ENCODE measurements at regions not wholly inside any gene's neighbourhood (a gene's known extent, or its start where the extent isn't known, plus 50 kb on each side); places are given as distances from the start of the nearest gene placed in this dataset.
"Not testable (repeated sequence)": the region's sequence is repeated elsewhere in the genome, so short reads cannot be mapped to it uniquely, and the experiment has no call there.

DNA sequence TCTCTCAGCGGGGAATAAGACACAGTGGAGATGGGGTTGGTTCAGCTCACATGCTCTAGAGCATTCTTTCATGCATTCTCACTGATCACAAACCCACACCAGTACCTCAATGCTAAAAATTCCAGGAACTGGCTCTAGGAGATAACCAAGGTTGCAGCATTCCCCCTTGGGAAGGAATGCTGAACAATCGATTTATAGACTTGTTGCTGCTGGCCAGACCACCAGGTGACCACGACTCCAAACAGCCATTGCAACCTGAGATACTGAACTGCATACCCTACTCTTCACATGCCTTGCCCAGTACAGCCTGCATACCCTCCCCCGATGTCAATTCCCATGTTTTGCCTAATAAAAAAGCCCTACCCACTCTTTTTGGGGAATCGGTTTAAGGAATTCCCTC lies 75.1 kb upstream of the GPRC5B start:
- Mint-ChIP-seq H3K4me1 (ENCODE audit: low read depth, unreplicated experiment) (no peaks in the 10 kb centered on the region), H3K27me3 (ENCODE audit: unreplicated experiment) (peaks cover 3% of the 10 kb centered on the region), H3K9me3 (ENCODE audit: unreplicated experiment) (no peaks in the 10 kb centered on the region), H3K4me3 (ENCODE audit: unreplicated experiment) (no peak overlapping the region), H3K36me3 (ENCODE audit: unreplicated experiment) (no peaks in the 10 kb centered on the region), H3K27ac (ENCODE audit: unreplicated experiment) (no peak overlapping the region)
- DNase-seq: no peak
- TF ChIP-seq, protein P1, sequence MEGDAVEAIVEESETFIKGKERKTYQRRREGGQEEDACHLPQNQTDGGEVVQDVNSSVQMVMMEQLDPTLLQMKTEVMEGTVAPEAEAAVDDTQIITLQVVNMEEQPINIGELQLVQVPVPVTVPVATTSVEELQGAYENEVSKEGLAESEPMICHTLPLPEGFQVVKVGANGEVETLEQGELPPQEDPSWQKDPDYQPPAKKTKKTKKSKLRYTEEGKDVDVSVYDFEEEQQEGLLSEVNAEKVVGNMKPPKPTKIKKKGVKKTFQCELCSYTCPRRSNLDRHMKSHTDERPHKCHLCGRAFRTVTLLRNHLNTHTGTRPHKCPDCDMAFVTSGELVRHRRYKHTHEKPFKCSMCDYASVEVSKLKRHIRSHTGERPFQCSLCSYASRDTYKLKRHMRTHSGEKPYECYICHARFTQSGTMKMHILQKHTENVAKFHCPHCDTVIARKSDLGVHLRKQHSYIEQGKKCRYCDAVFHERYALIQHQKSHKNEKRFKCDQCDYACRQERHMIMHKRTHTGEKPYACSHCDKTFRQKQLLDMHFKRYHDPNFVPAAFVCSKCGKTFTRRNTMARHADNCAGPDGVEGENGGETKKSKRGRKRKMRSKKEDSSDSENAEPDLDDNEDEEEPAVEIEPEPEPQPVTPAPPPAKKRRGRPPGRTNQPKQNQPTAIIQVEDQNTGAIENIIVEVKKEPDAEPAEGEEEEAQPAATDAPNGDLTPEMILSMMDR (IDR thresholded peaks at IDR 0.05; ENCODE audit: partially characterized antibody, unreplicated experiment): no peak

GRCh38 chr16:19955896-19956295 lies 71.2 kb upstream of the GPRC5B start:
- not testable (repeated sequence) for H3K27ac Mint-ChIP-seq (ENCODE audit: unreplicated experiment); H3K4me1 Mint-ChIP-seq (ENCODE audit: low read depth, unreplicated experiment); H3K9me3 Mint-ChIP-seq (ENCODE audit: unreplicated experiment); DNase-seq; H3K36me3 Mint-ChIP-seq (ENCODE audit: unreplicated experiment); H3K27me3 Mint-ChIP-seq (ENCODE audit: unreplicated experiment); H3K4me3 Mint-ChIP-seq (ENCODE audit: unreplicated experiment)

- H3K27me3 Mint-ChIP-seq (ENCODE audit: unreplicated experiment); H3K27ac Mint-ChIP-seq (ENCODE audit: unreplicated experiment); H3K4me1 Mint-ChIP-seq (ENCODE audit: low read depth, unreplicated experiment); H3K4me3 Mint-ChIP-seq (ENCODE audit: unreplicated experiment); H3K9me3 Mint-ChIP-seq (ENCODE audit: unreplicated experiment); H3K36me3 Mint-ChIP-seq (ENCODE audit: unreplicated experiment); DNase-seq: not testable (repeated sequence)
Measured at GRCh38 chr16:19955084-19955483, 70.4 kb upstream of the GPRC5B start.

DNA sequence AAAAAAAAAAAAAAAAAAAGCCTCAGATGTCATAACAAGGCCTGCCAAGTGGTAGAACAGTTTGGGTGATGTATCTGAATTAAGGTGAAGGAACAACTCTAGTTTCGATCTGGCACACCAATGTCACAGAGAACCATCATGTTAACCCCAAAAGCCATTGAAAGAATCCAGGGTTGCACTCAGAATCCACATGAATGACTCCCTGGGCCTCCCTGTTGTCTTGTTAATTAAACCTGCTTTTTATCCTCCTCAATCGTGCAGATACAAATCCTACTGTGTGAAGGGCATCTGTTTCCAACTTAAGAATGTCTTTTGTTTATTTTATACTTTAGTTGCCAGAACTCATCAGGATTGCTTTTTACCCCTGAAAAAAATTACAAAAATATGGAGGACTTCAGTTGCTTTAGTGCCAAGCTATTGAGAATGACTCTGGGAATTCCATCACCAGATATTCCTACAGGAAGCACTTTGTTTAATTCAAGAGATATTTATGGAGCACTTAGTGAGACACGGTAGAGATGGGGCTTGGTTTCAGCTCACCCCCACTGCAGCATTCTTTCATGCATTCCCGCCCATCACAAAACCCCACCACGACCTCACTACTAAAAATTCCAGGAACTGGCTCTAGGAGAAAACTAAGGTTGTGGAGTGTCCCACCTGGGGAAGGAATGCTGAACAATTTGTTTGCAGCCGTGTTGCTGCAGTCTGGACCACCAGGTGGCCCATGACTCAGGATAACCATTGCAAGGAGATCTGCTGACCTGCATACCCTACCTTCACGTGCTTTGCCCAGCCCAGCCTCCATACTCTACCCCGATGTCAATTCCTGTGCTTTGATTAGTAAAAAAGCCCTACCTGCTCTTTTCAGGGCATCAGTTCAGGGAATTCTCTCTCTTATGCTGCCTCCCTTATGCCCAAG lies 63.8 kb upstream of the GPRC5B start:
- no peak overlapping the region for H3K4me3 Mint-ChIP-seq (ENCODE audit: unreplicated experiment)
- H3K27ac Mint-ChIP-seq (ENCODE audit: unreplicated experiment): no peak overlapping the region
- no peaks in the 10 kb centered on the region for H3K4me1 Mint-ChIP-seq (ENCODE audit: low read depth, unreplicated experiment)
- no peak for DNase-seq
- peaks cover 4% of the 10 kb centered on the region for H3K9me3 Mint-ChIP-seq (ENCODE audit: unreplicated experiment)
- H3K36me3 Mint-ChIP-seq (ENCODE audit: unreplicated experiment): no peaks in the 10 kb centered on the region
- TF ChIP-seq, protein P1 (IDR thresholded peaks at IDR 0.05; ENCODE audit: partially characterized antibody, unreplicated experiment): no peak
- H3K27me3 Mint-ChIP-seq (ENCODE audit: unreplicated experiment): peaks cover 1% of the 10 kb centered on the region

GRCh38 chr16:19945934-19946333 lies 61.3 kb upstream of the GPRC5B start:
- Mint-ChIP-seq H3K27ac (ENCODE audit: unreplicated experiment) (no peak overlapping the region), H3K27me3 (ENCODE audit: unreplicated experiment) (no peaks in the 10 kb centered on the region), H3K9me3 (ENCODE audit: unreplicated experiment) (peaks cover 3% of the 10 kb centered on the region), H3K4me3 (ENCODE audit: unreplicated experiment) (no peak overlapping the region), H3K36me3 (ENCODE audit: unreplicated experiment) (no peaks in the 10 kb centered on the region), H3K4me1 (ENCODE audit: low read depth, unreplicated experiment) (no peaks in the 10 kb centered on the region)
- TF ChIP-seq, protein P1 (IDR thresholded peaks at IDR 0.05; ENCODE audit: partially characterized antibody, unreplicated experiment): no peak
- DNase-seq: no peak

DNA sequence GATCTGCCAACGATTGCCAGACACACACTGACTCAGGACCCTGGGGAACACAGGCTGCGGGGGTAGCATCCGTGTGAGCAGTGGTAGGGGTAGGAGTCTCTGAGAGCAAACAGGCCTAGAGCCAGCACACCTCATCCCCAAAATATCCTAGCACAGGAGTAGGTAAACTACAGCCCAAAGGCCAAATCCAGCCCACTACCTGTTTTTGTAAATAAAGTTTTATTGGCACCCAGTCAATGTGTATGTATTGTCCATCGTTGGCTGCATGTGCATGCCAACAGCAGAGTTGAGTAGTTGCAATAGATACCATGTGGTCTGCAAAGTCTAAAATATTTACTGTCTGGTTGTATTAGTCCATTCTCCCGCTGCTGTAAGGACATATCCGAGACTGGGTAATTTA lies 55.5 kb upstream of the GPRC5B start:
- Mint-ChIP-seq H3K27ac (ENCODE audit: unreplicated experiment) (no peak overlapping the region), H3K4me1 (ENCODE audit: low read depth, unreplicated experiment) (peaks cover 12% of the 10 kb centered on the region), H3K27me3 (ENCODE audit: unreplicated experiment) (peaks cover 9% of the 10 kb centered on the region), H3K4me3 (ENCODE audit: unreplicated experiment) (no peak overlapping the region), H3K36me3 (ENCODE audit: unreplicated experiment) (no peaks in the 10 kb centered on the region), H3K9me3 (ENCODE audit: unreplicated experiment) (peaks cover under 1% of the 10 kb centered on the region)
- DNase-seq: no peak
- TF ChIP-seq, protein P1 (IDR thresholded peaks at IDR 0.05; ENCODE audit: partially characterized antibody, unreplicated experiment): no peak

Measured in glutamatergic neuron (in vitro differentiated cells).